ENCODE measurements at regions not wholly inside any gene's neighbourhood (a gene's known extent, or its start where the extent isn't known, plus 50 kb on each side); places are given as distances from the start of the nearest gene placed in this dataset.

- TF ChIP-seq PBX3 (IDR thresholded peaks at IDR 0.05), result no peak
- no peak for TF ChIP-seq MXI1 (IDR thresholded peaks at IDR 0.05; ENCODE audit: low read depth, low read length)
- no peak for TF ChIP-seq ELF1 (IDR thresholded peaks at IDR 0.05)
- no peak for TF ChIP-seq ZBTB33 (IDR thresholded peaks at IDR 0.05; ENCODE audit: borderline replicate concordance, low read depth)
- TF ChIP-seq FOSL2 (IDR thresholded peaks at IDR 0.05; ENCODE audit: borderline replicate concordance, low read depth), result no peak
Measured at GRCh38 chr15:95302206-95302605, 1028.3 kb upstream of the NR2F2 start (continued).

GRCh38 chr15:95302809-95303208 is 1027.7 kb upstream of the NR2F2 start:
- Histone ChIP-seq H2AFZ (ENCODE audit: low read depth) (no peak overlapping the region), H3K9ac (no peak overlapping the region), H4K20me1 (ENCODE audit: insufficient read depth) (no peaks in the 10 kb centered on the region), H3K27ac (ENCODE audit: low read depth in 2 of 2, low read length in 1 of 2) (no peak overlapping the region), H3K79me2 (ENCODE audit: insufficient read depth) (no peaks in the 10 kb centered on the region), H3K9me3 (no peaks in the 10 kb centered on the region), H3K4me2 (no peak overlapping the region), H3F3A (replicated peaks; ENCODE audit: insufficient read depth) (no peaks in the 10 kb centered on the region), H3K27me3 (ENCODE audit: insufficient read depth) (no peaks in the 10 kb centered on the region), H3K36me3 (replicated peaks in 1 of 2; ENCODE audit: control insufficient read depth in 1 of 2, insufficient read depth in 2 of 2, low read length in 1 of 2) (no peaks in the 10 kb centered on the region), H3K4me1 (ENCODE audit: control insufficient read depth in 1 of 2, insufficient read depth in 2 of 2, low read depth in 1 of 2, low read length in 1 of 2) (no peaks in the 10 kb centered on the region), H3K4me3 (ENCODE audit: low read depth in 2 of 2, low read length in 1 of 2) (no peak overlapping the region), H3K9me2 (no peaks in the 10 kb centered on the region)
- ChIA-PET POLR2A (no interaction called here), CTCF (no interaction called here)
- TF ChIP-seq POLR2AphosphoS5 (IDR thresholded peaks at IDR 0.05; ENCODE audit: low read depth, low read length) (no peak), TCF12 (IDR thresholded peaks at IDR 0.05) (no peak), SMC3 (IDR thresholded peaks at IDR 0.05; ENCODE audit: low read depth, low read length) (no peak), FOXM1 (IDR thresholded peaks at IDR 0.05; ENCODE audit: low read depth) (no peak), CTCF (IDR thresholded peaks at IDR 0.05) (no peak), MEF2A (IDR thresholded peaks at IDR 0.05; ENCODE audit: borderline replicate concordance, low read depth) (no peak), EZH2phosphoT487 (IDR thresholded peaks at IDR 0.05; ENCODE audit: borderline replicate concordance, low read depth) (no peak), GABPA (IDR thresholded peaks at IDR 0.05; ENCODE audit: low read depth) (no peak), ELF1 (IDR thresholded peaks at IDR 0.05) (no peak), USF2 (IDR thresholded peaks at IDR 0.05; ENCODE audit: borderline replicate concordance, low read depth, low read length) (no peak)
- DNase-seq, result no peak
- 28% methylated on average over 6 of the region's 6 CpGs for whole genome bisulfite sequencing (ENCODE audit: low lambda C conversion rate)
